Fibroblast of villous mesenchyme (primary cell): ENCODE measurements at regions not wholly inside any gene's neighbourhood (a gene's known extent, or its start where the extent isn't known, plus 50 kb on each side); places are given as distances from the start of the nearest gene placed in this dataset.

Source experiments
- DNase-seq: peaks from one replicate; pipeline ENCODE4 v3.0.0-alpha.2; 2010; ENCODE audit warnings: low read depth
- H3K4me3 ChIP-seq: 2 replicates; pipeline ENCODE4 v1.5.1; 2011; ENCODE audit warnings: low read depth, mild to moderate bottlenecking, low read length
- CTCF ChIP-seq: IDR thresholded peaks from 2 replicates; pipeline ENCODE4 v1.5.1; 2012; ENCODE audit warnings: low read depth, mild to moderate bottlenecking, low read length; ENCODE audit not compliant: insufficient read depth

GRCh38 chr17:82998637-82999036 lies 80.8 kb upstream of the METRNL start:
- no peak for TF ChIP-seq CTCF
- no peak for DNase-seq

GRCh38 chr17:83000738-83001137 lies 78.7 kb upstream of the METRNL start:
- no peak for DNase-seq
- no peak overlapping the region for H3K4me3 ChIP-seq
- no peak for TF ChIP-seq CTCF

More at GRCh38 chr17:82998637-82999036, 80.8 kb upstream of the METRNL start:
- no peak overlapping the region for H3K4me3 ChIP-seq

- DNase-seq = no peak
- no peak for TF ChIP-seq CTCF
- H3K4me3 ChIP-seq = no peak overlapping the region
These were observed 77.1 kb upstream of the METRNL start for GRCh38 chr17:83002118-83002805.

- H3K4me3 ChIP-seq = no peak overlapping the region
- DNase-seq = no peak
- TF ChIP-seq CTCF = no peak
These were observed 74.5 kb upstream of the METRNL start for GRCh38 chr17:83004791-83005380.

- DNase-seq = no peak
- no peak overlapping the region for H3K4me3 ChIP-seq
- no peak for TF ChIP-seq CTCF
These were observed 73.8 kb upstream of the METRNL start for GRCh38 chr17:83005639-83006038.

GRCh38 chr17:83006515-83007455 lies 72.6 kb upstream of the METRNL start:
- H3K4me3 ChIP-seq = no peak overlapping the region
- TF ChIP-seq CTCF = no peak
- peak; percentile 19 for DNase-seq
